ENCODE measurements at regions not wholly inside any gene's neighbourhood (a gene's known extent, or its start where the extent isn't known, plus 50 kb on each side); places are given as distances from the start of the nearest gene placed in this dataset.
A peak's percentile ranks its signal among the peaks of the same experiment; 100 is the strongest.

- DNase-seq, result no peak
These were observed 256.7 kb upstream of the HES1 start for GRCh38 chr3:193879099-193879863.

DNA sequence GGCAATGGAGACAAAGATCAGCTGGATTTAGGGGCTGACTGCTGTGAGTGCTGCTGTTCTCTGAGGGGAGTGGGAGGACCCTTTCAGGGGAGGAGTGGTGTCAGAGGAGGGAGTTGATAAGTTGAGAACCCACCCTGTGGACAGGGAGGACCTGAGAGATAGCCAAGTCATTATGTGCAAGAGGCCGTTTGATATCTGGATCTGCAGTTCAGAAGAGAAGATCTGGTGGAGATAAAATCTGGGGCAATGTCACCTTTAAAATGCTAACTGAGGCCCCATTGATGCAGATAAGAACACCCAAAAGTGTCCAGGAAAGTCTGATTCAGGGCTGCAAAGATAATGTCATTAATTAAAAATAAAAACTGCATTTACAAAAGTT is 256.1 kb upstream of the HES1 start:
- DNase-seq, result no peak

GRCh38 chr3:193882091-193882490 is 253.9 kb upstream of the HES1 start:
- no peak for DNase-seq

- no peak for DNase-seq
These were observed 252.4 kb upstream of the HES1 start for GRCh38 chr3:193883551-193883950.

DNA sequence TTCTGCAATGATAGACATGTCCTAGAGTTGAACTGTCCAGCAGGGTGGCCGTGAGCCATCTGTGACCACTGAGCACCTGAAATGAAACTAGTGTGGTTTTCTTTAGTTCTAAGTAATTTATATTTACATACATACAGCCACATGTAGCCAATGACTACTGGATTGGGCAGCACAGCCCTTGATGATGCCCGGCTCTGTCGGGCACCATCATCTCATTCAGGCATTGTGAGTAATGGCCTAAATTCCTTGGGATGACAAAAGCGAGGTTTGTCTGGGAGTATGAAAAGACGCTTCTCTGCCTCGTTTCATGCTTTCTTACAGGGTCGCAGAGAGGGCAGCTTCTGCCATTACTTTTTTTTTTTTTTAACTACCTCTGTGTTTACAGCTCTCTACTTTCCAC is 251.9 kb upstream of the HES1 start:
- DNase-seq, result no peak

- DNase-seq, result no peak
These were observed 251.3 kb upstream of the HES1 start for GRCh38 chr3:193884652-193885051.

DNA sequence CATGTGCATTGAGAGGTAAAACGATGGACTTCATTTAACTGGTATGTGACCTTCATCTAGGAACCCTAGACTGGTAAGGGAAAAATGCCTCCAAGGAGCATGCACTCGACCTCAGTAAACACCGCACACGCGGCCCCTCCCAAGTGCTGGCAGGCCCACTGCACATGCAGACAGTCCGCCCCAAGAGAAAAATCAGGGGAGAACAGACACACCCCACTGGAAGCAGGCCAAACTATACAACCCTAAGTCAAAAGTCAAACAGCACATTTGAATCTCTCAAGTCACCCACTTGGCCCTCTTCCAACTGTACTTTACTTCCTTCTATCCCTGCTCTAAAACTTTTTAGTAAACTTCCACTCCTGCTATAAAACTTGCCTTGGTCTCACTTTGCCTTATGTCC is 250.1 kb upstream of the HES1 start:
- DNase-seq, result peak; percentile 11

DNA sequence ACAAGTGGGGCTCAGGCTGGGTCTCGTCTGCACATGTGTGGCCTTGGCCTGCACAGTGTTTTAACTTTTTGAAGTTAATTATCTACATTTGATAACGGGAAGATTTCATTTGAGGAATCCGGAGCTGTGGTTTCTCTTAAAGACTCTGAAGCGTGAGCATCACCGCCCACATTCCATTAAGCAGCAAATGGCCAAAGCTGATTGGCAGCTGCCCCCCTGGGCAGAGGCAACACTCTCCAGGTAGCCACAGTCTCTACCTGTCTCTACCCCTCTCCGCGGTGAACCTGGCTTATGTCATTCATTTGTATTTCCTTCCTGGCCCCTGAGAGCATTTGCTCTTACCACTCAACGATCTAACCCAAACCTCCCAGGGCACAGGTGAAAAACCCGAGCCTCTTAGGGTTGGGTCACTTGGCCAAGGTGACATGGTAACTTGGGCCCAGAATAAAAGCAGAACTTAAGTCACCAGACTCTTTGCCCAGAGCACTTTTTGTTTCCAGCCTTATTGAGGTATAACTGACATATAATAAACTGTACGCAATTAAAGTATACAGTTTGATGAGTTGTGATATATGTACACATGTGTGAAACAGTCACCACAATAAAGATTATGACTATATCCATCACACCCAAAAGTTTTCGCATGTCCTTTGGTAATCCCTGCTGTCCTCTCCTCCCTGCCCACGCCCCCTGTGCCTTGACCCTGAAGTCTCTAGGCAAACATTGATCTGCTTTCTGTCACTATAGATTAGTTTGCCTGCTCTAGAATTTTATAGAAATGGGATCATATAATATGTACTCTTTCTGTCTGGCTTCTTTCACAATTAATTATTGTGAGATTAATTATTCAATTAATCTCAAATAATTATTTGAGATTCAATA is 245.7 kb upstream of the HES1 start:
- no peak for DNase-seq

DNA sequence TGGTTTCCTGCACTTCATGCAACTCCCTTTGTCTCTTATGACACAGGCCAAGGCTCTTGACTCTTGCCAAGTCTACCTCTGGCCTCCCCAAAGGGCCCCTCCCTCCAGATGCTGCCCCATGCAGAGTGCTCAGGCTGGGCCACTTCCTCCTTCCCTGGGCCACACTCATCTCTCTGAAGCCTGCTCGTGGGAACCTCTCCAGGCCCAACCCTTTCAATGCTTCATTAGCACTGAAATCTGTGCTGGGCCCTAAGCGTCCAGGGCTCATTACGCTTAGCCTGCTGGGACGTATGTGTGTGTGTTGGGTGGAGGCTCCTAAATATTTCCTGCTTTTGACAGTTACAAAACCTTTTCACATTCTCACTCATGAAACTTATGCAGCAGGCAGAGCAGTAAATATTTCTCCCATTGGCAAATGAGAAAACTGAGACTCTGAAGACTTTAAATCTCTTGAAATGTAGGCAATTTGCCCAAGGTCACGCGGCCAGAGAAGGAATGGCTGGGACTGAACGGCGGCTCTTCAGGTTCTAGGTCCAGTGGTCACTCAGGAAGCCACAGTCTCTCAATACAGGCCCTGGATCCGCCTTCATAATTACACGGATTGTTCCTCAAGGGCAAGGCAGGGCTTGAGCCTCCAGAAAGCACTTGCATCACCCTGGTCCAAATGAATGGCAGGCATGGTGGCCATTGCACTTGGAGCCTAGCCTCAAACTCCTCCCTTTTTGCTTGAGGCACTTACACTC is 241.7 kb upstream of the HES1 start:
- no peak for DNase-seq

DNA sequence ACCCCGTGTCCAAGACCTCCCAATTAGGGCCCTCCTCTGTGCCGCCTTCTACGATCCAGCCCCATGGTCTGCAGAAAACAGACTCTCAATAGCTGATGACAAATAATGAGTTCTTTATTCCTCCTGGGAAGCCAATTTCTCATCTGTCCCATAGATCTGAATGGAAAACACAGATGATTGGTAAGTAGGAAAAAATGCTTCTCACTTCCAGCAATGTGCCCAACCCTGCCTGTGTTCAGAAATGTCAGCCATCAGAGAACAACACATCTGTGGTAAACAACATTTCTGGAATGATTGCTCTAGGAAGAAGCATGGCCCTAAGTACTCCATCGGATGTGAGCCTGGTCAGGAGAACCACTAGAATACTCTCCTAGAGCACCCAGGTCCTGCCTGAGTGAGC is 240.5 kb upstream of the HES1 start:
- no peak for DNase-seq

- no peak for DNase-seq
These were observed 239.5 kb upstream of the HES1 start for GRCh38 chr3:193896419-193896818.

DNA sequence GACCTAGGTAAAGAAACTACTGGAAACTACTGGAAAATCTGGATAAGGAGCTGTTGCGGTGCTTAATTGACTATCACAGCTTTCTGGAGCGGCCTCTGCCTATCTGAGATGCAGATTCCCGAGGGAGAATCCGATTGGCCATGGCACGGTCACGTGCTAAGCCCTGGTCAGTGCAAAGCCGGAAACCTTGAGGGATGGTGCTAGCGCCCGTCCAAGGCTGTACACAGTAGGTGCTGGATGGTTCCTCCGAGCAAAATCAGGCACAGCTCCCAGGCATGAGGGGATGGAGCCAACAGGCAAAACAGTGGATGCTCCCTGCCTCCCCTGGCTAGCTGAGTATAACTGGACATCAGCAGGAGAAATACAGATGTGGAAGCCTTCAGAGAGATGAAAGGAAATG is 238.7 kb upstream of the HES1 start:
- DNase-seq, result no peak

- DNase-seq, result no peak
These were observed 238.2 kb upstream of the HES1 start for GRCh38 chr3:193897731-193898180.

DNA sequence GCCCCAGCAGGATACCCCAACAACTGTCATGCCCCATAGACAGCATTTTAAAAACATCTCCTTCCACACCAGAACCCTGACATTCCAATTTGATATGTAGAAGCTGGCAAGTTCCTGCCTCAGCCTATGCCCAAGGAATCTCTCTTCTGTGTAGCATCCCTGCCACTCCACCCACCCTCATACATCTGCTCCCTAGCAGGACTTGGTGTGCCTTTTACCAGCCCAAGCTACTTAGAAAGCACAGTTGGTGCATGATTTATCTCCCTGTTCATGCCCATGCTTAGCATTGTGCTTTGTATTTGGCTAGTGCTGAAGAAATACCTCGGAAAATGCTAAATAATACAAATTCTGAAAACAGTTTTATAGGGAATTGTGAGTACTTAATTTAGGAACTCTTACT is 236.9 kb upstream of the HES1 start:
- no peak for DNase-seq

DNA sequence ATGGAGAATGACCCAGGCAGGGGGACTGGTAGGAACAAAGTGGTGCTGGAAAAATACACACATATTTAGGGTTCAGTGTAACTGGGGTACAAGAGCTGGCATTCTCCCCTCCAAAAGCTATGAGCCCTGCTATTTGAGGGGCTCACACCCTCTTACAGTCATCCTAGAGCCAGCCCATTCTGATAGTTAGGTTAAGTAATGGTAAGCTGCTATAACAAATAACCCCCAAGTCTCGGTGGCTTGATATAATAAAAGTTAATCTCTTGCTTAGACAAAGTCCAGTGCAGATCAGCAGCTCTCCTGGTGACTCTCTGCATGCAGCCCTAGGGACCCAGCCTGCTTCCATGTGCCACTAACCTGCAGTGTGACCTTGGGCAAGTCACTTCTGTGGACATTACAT is 234.9 kb upstream of the HES1 start:
- DNase-seq, result no peak

GRCh38 chr3:193902607-193903511 is 233.1 kb upstream of the HES1 start:
- DNase-seq, result no peak

DNA sequence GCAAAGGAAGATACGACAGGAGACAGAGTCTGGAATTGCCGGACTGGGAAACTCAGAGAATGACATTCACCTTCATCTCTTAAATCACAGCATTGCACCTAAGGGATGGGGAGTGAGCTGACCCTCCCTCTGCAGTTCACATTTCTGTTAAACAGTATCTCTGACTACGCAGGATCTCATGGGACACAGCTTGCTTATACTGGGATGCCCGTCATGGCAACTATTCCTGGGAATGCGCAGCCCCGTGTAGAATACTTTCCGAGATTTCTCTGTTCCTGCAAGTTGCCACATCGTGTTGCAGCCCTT is 232.5 kb upstream of the HES1 start:
- no peak for DNase-seq

GRCh38 chr3:193903966-193904365 is 232.0 kb upstream of the HES1 start:
- DNase-seq, result no peak

DNA sequence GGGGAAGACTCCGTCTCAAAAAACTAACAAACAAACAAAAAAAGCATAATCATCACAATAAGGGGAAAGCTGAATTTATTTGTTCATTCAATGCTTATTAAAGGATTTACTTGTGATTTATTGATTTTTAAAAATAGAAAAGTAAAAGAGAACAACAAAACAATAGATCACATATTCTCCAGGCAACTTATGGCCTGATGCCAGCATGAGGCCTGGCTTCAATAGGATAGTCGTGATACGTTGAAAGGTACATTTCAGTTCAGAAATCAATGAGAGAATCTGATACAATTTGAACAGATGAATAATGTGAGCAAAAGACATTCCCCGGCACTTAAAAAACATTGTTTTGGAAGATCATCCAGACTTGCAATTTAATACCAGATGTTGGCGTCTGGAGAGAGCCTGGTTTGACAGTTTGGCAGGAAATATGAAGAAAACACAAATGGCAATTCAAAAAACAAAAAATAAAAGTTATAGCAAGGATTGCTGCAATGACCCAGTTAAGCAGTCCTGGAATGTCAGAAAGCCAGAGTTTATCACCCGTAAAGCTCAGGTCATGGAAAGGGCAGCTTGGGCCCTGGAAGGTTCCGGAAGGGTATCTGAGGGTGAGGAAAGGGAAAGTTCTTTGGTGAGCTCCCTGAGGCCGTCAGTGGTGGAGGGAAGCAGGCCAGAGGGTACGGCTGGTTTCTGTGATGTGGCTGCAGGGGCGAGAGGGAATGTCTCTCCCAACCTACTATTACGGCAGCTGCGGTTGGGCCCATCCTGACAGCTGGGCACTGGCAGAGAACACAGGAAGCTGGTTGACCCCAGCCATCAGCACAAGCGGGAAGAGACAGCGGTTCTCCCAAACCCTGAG is 230.2 kb upstream of the HES1 start:
- DNase-seq, result no peak

GRCh38 chr3:193906849-193907410 is 229.0 kb upstream of the HES1 start:
- DNase-seq, result no peak

DNA sequence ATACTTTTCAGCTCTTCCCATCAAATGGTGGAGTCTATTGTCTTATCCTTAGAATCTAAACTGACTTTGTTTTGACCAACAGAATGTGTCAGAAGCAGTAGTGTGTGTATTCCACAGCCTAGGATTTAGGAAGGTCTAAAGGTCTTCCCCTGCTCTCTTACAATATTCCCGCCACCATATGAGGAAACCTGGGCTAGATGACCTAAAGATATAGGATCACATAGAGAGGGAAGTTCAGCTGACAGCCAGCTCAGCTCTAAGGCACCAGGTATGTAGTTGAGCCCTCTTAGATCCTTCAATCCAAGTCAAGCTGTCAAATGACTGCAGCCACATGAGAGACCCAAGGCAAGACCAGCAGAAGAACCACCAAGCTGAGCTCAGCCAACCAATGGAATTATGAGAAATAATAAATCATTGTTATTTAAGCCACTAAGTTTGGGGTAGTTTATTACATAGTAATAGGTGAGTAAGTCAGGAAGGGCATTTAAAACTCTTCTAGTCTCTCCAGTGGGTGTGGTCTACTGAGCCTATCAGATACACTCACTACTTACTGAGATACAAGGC is 227.7 kb upstream of the HES1 start:
- no peak for DNase-seq

Data from DMS53 (cell line).